ENCODE measurements at regions not wholly inside any gene's neighbourhood (a gene's known extent, or its start where the extent isn't known, plus 50 kb on each side); places are given as distances from the start of the nearest gene placed in this dataset.
A peak's percentile ranks its signal among the peaks of the same experiment; 100 is the strongest.

DNA sequence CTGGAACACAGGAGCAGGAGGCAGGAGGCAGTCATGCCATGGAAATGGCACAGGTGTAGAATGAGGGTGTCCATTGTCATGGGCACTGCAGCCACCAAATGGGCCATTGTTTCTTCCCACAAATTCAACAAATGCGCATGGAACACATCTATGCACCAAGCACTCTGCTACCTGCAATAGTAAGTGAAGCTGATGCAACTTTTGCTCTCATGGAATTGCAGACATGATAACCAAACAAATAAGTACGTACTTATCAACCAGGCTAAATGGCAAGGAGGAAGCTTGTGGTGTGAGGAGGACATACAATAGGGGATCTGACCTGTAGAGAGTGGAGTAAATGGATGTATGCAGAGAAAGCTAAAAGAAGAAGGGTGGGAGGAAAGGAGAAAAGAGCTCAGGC, 116.8 kb downstream of the TRIM36 start:
- TF ChIP-seq, protein P1, sequence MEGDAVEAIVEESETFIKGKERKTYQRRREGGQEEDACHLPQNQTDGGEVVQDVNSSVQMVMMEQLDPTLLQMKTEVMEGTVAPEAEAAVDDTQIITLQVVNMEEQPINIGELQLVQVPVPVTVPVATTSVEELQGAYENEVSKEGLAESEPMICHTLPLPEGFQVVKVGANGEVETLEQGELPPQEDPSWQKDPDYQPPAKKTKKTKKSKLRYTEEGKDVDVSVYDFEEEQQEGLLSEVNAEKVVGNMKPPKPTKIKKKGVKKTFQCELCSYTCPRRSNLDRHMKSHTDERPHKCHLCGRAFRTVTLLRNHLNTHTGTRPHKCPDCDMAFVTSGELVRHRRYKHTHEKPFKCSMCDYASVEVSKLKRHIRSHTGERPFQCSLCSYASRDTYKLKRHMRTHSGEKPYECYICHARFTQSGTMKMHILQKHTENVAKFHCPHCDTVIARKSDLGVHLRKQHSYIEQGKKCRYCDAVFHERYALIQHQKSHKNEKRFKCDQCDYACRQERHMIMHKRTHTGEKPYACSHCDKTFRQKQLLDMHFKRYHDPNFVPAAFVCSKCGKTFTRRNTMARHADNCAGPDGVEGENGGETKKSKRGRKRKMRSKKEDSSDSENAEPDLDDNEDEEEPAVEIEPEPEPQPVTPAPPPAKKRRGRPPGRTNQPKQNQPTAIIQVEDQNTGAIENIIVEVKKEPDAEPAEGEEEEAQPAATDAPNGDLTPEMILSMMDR (IDR thresholded peaks at IDR 0.05; ENCODE audit: low read depth, low read length) = no peak
- DNase-seq (ENCODE audit: low read depth, low spot score) = no peak
- in situ Hi-C loops (cut with HindIII; ENCODE audit: low sequenced_read_pairs) = no loop called here
- no peak overlapping the region for H3K4me3 ChIP-seq (ENCODE audit: low read depth, low read length)

DNA sequence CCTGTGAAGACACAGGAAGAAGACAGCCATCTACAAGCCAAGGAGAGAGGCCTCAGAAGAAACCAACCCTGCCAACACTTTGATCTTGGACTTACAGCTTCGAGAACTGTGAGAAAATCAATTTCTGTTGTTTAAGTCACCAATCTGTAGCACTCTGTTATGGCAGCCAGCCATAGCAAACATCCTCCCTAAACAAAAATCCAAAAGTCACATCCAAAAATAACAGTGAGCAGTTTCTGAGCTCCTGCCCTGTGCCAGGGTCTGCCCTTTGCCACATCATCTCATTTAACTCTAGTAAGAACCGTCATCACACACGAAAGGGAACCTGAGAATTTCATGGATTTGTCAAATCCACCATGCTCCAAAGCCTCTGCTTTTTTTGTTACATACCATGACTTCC, 118.8 kb downstream of the TRIM36 start:
- no peak overlapping the region for H3K4me3 ChIP-seq (ENCODE audit: low read depth, low read length)

DNA sequence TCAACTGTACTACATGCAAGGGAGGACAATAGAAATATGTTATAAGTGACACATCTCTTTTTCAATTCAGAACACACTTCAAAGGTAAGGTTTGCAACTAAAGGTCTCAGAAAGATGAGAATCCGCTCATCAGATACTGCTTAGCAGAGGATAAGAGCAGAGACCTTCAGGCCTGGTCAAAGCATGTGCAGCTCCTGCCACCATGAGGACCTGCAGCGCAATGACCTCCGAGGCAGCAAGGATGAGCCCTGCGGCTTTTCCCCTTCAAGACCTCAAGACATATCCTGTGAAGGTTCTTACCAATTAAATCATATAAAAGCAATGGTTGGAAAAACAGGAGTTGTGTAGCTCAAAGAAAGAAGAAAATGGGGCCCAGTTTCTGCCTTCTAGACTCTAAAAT, 135.8 kb downstream of the TRIM36 start:
- no peak overlapping the region for H3K4me3 ChIP-seq (ENCODE audit: low read depth, low read length)
- in situ Hi-C loops (cut with HindIII; ENCODE audit: low sequenced_read_pairs) = no loop called here
- TF ChIP-seq, protein P1 (IDR thresholded peaks at IDR 0.05; ENCODE audit: low read depth, low read length) = no peak
- no peak for DNase-seq (ENCODE audit: low read depth, low spot score)

More for the DNA sequence above, 118.8 kb downstream of the TRIM36 start:
- DNase-seq (ENCODE audit: low read depth, low spot score) = peak; percentile 2
- TF ChIP-seq, protein P1 (IDR thresholded peaks at IDR 0.05; ENCODE audit: low read depth, low read length) = no peak
- in situ Hi-C loops (cut with HindIII; ENCODE audit: low sequenced_read_pairs) = no loop called here

DNA sequence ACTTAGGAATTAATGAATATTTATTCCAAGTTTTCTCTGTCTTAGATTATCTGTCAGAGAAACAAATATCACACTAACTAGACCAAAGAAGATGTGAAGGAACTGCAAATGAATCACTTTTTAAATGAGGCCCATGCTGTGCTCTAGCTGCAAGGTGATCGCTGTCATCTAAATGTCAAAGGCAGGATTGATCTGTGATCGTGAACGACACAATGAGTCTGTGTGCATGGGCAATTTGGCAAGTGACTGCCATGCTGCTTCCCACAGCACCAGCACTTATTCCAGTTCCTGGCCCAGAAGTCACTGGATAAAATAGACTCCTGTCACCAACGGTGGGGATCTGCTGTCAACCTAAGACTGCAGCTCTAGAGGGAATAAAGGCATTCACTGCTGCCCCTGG, 141.2 kb downstream of the TRIM36 start:
- TF ChIP-seq, protein P1 (IDR thresholded peaks at IDR 0.05; ENCODE audit: low read depth, low read length) = no peak
- DNase-seq (ENCODE audit: low read depth, low spot score) = no peak
- in situ Hi-C loops (cut with HindIII; ENCODE audit: low sequenced_read_pairs) = no loop called here
- no peak overlapping the region for H3K4me3 ChIP-seq (ENCODE audit: low read depth, low read length)

DNA sequence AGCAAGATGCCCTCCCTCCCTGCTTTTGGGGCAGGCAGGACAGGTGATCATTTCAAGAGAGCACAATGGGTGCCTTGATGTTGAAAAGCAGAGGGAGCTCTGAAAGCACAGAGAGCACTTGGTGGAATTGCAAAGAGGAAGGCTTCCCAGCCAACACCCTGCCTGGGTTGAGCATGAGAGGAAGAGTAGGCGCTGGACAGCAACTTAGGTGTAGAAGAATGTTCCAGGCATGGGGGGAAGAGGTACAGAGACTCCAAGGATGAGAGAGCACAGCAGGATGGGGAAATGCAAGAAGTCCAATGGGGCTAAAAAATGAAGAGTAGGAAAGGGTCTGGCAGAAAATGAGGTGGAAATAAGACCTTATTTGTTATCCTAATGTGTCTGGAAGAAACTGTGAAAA, 144.8 kb downstream of the TRIM36 start:
- in situ Hi-C loops (cut with HindIII; ENCODE audit: low sequenced_read_pairs) = no loop called here
- no peak for DNase-seq (ENCODE audit: low read depth, low spot score)
- no peak overlapping the region for H3K4me3 ChIP-seq (ENCODE audit: low read depth, low read length)
- TF ChIP-seq, protein P1 (IDR thresholded peaks at IDR 0.05; ENCODE audit: low read depth, low read length) = no peak

DNA sequence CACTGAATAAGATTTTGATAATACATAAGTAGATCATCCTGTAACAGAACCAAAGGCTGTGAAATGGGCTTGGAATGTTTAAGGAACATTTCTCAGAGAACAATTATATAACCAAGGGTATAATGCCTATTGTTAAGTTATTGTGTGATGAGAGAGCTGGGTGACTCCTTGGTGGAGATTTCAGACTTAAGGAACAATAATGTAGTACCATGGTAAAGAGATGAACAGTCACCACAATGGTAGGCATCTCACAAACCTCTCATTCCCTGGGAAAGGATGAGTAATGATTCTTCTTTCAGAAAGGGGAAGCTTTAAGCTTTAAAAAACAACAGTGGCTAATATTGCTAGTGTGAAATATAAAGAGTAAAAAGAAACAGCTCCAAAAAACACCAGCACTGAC, 147.4 kb downstream of the TRIM36 start:
- H3K4me3 ChIP-seq (ENCODE audit: low read depth, low read length) = no peak overlapping the region
- TF ChIP-seq, protein P1 (IDR thresholded peaks at IDR 0.05; ENCODE audit: low read depth, low read length) = no peak
- no peak for DNase-seq (ENCODE audit: low read depth, low spot score)
- in situ Hi-C loops (cut with HindIII; ENCODE audit: low sequenced_read_pairs) = no loop called here

DNA sequence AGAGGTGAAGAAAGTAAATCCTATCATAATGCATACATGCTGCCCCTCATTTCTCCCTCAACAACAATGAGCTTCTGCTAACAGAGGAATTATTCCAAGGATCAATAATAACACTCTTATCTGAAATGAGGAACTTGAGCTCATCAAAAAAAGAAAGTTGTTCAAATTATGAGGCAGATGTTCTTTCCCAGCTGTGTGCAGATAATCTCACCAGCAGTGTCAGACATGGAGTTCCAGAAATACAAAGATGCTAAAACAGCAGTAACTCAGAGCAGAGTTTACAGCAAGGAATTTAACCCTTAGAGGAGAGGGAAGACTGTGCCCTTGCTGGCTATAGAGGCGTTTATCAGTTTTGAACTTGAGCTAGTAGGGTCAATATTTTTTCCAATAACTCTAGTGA, 153.1 kb downstream of the TRIM36 start:
- no peak overlapping the region for H3K4me3 ChIP-seq (ENCODE audit: low read depth, low read length)
- no peak for DNase-seq (ENCODE audit: low read depth, low spot score)
- TF ChIP-seq, protein P1 (IDR thresholded peaks at IDR 0.05; ENCODE audit: low read depth, low read length) = no peak
- in situ Hi-C loops (cut with HindIII; ENCODE audit: low sequenced_read_pairs) = no loop called here

Data from astrocyte of the spinal cord (primary cell).